ENCODE measurements at regions not wholly inside any gene's neighbourhood (a gene's known extent, or its start where the extent isn't known, plus 50 kb on each side); places are given as distances from the start of the nearest gene placed in this dataset.

- ChIA-PET CTCF (interaction anchor here (1.0 to 1.9 kb wide), 2 partner anchors 12 to 159 kb away, joined by 3 to 8 read pairs; no protein-coding TSS in a partner anchor), POLR2A (no interaction called here)
- Mint-ChIP-seq H3K9me3 (no peaks in the 10 kb centered on the region), H3K27me3 (no peaks in the 10 kb centered on the region), H3K27ac (no peak overlapping the region), H3K4me3 (no peak overlapping the region), H3K4me1 (no peaks in the 10 kb centered on the region), H3K36me3 (ENCODE audit: low read depth) (no peaks in the 10 kb centered on the region)
- TF ChIP-seq, protein P1, sequence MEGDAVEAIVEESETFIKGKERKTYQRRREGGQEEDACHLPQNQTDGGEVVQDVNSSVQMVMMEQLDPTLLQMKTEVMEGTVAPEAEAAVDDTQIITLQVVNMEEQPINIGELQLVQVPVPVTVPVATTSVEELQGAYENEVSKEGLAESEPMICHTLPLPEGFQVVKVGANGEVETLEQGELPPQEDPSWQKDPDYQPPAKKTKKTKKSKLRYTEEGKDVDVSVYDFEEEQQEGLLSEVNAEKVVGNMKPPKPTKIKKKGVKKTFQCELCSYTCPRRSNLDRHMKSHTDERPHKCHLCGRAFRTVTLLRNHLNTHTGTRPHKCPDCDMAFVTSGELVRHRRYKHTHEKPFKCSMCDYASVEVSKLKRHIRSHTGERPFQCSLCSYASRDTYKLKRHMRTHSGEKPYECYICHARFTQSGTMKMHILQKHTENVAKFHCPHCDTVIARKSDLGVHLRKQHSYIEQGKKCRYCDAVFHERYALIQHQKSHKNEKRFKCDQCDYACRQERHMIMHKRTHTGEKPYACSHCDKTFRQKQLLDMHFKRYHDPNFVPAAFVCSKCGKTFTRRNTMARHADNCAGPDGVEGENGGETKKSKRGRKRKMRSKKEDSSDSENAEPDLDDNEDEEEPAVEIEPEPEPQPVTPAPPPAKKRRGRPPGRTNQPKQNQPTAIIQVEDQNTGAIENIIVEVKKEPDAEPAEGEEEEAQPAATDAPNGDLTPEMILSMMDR (IDR thresholded peaks at IDR 0.05) = no peak
- DNase-seq (no peak), ATAC-seq (ENCODE audit: low read depth) (no peak)
- intact Hi-C loops (cut with micrococcal nuclease) = no loop called here
Observed at GRCh38 chr6:137957471-137957870, 90.4 kb downstream of the TNFAIP3 start.

DNA sequence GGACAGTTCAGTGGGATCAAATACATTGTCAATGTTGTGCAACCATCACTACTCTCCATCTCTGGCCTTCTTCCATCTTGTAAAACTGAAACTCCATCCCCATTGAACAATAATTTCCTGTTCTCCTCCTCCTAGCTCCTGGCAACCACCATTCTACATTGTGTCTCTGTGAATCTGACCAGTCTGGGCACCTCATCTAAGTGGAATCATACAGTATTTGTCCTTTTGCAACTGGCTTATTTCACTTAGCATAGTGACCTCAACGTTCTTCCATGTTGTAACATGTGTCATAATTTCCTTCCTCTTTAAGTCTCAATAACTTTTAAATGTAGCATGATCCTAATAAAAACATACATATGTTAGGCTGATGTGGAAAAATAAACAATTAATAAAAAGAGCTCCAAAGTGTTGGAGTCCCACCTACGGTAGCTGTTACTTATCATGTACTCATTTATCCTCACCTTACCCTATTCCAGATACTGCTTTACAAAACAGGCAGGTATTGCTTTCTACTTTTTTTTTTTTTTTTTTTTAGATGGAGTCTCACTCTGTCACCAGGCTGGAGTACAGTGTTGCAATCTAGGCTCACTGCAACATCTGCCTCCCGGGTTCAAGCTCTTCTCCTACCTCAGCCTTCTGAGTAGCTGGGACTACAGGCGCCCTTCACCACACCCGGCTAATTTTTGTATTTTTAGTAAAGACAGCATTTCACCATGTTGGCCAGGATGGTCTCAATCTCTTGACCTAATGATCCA, 91.9 kb downstream of the TNFAIP3 start:
- ATAC-seq (ENCODE audit: low read depth) (no peak), DNase-seq (no peak)
- peaks cover 4% of the 10 kb centered on the region for H3K4me1 Mint-ChIP-seq
- H3K27ac Mint-ChIP-seq = no peak overlapping the region
- TF ChIP-seq, protein P1 (IDR thresholded peaks at IDR 0.05) = no peak
- intact Hi-C loops (cut with micrococcal nuclease) = no loop called here
- H3K4me3 Mint-ChIP-seq = no peak overlapping the region
- POLR2A ChIA-PET = interaction anchor here (0.6 kb wide), 1 partner anchor 261 kb away, joined by 5 read pairs; no protein-coding TSS in a partner anchor
- H3K9me3 Mint-ChIP-seq = no peaks in the 10 kb centered on the region
- no peaks in the 10 kb centered on the region for H3K27me3 Mint-ChIP-seq
- CTCF ChIA-PET = interaction anchor here (1.9 kb wide), 1 partner anchor 14 kb away, joined by 8 read pairs; no protein-coding TSS in a partner anchor
- no peaks in the 10 kb centered on the region for H3K36me3 Mint-ChIP-seq (ENCODE audit: low read depth)

DNA sequence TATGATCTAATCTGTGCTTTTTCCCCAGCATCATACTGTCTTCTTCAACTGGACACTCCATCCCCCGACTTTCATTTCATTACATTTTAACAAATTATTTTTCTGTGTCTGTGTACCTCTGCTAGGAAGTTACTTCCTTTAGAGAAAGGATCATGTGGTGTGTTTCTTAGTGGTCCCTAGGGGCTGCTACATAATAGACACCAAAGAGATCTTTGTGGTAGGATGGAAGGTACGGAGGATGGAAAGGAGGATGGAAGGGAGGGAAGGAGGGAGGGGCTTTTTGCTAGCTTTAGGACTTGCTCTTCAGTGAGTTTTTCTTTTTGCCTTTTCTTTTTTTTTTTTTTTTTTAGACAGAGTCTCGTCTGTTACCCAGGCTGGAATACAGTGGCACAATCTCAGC, 95.7 kb downstream of the TNFAIP3 start:
- Mint-ChIP-seq H3K4me1 (peaks cover 17% of the 10 kb centered on the region), H3K27ac (no peak overlapping the region), H3K4me3 (no peak overlapping the region), H3K9me3 (no peaks in the 10 kb centered on the region), H3K36me3 (ENCODE audit: low read depth) (no peaks in the 10 kb centered on the region), H3K27me3 (no peaks in the 10 kb centered on the region)
- ChIA-PET CTCF (no interaction called here), POLR2A (interaction anchor here (0.6 kb wide), 1 partner anchor 11 kb away, joined by 5 read pairs; no protein-coding TSS in a partner anchor)
- ATAC-seq (ENCODE audit: low read depth) (no peak), DNase-seq (no peak)
- intact Hi-C loops (cut with micrococcal nuclease) = no loop called here
- TF ChIP-seq, protein P1 (IDR thresholded peaks at IDR 0.05) = no peak

DNA sequence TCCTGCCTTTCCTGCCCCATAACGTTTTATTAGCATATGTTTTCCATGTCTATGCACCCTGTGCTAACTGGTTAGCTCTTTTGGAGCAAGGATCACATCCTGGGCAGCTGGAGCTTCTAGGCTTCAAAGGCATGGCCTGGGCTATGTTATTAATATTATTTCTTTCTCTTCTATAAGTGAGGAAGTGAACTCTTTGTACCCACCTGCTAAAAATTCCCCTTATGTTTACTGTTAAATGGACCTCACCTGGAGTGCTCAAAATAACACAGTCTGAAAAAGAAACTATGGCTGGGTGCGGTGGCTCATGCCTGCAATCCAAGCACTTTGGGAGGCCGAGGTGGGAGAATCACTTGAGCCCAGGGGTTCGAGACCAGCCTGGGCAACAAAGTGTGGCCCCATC, 97.8 kb downstream of the TNFAIP3 start:
- DNase-seq = no peak
- Mint-ChIP-seq H3K36me3 (ENCODE audit: low read depth) (no peaks in the 10 kb centered on the region), H3K4me3 (no peak overlapping the region), H3K27ac (peak overlapping the region; percentile 33), H3K9me3 (no peaks in the 10 kb centered on the region), H3K27me3 (no peaks in the 10 kb centered on the region), H3K4me1 (peaks cover 21% of the 10 kb centered on the region)
- ChIA-PET POLR2A (no interaction called here), CTCF (no interaction called here)
- ATAC-seq (ENCODE audit: low read depth) = no peak
- intact Hi-C loops (cut with micrococcal nuclease) = no loop called here
- TF ChIP-seq, protein P1 (IDR thresholded peaks at IDR 0.05) = no peak

DNA sequence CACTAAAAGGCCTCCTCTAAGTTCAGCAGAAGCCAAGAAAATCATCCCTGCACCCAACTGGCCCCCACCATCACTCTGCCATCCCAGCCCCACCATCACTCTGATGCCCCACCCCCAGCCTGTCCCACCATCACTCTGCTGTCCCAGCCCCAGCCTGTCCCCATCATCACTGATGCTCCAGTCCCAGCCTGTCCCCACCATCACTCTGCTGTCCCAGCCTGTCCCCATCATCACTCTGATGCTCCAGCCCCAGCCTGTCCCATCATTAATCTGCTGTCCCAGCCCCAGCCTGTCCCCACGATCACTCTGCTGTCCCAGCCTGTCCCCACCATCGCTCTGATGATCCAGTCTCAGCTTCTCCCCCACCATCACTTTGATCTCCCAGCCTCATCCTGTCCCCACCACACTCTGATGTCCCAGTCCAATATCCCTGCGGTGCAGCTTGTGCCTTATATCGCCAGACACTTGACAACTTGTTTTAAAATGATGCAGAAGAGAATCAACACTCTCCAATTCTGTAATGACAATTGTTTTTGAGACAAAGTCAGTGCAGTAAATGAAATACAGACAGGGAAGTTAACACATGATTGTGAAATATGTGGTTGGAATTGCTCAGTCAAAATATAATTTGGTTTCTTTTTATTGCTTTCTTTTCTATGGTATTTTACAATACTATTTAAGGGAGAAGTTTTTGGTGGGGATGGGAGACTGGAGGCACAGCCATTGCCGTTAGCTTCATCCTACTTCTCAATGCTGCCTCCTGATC, 100.8 kb downstream of the TNFAIP3 start:
- Mint-ChIP-seq H3K27me3 (no peaks in the 10 kb centered on the region), H3K27ac (no peak overlapping the region), H3K9me3 (no peaks in the 10 kb centered on the region), H3K36me3 (ENCODE audit: low read depth) (no peaks in the 10 kb centered on the region), H3K4me3 (no peak overlapping the region), H3K4me1 (peaks cover 30% of the 10 kb centered on the region)
- POLR2A ChIA-PET = no interaction called here
- CTCF ChIA-PET = interaction anchor here (0.5 to 0.6 kb wide), 2 partner anchors 14 to 37 kb away, joined by 3 to 4 read pairs; no protein-coding TSS in a partner anchor
- intact Hi-C loops (cut with micrococcal nuclease) = no loop called here
- DNase-seq = no peak
- TF ChIP-seq, protein P1 (IDR thresholded peaks at IDR 0.05) = no peak
- no peak for ATAC-seq (ENCODE audit: low read depth)
